ENCODE measurements at regions not wholly inside any gene's neighbourhood (a gene's known extent, or its start where the extent isn't known, plus 50 kb on each side); places are given as distances from the start of the nearest gene placed in this dataset.

- in situ Hi-C loops (cut with HindIII; ENCODE audit: extremely low pct_ligation_motif_present, low pct_unique_long_range_greater_than_20kb) (no loop called here), intact Hi-C loops (cut with micrococcal nuclease; ENCODE audit: unreplicated experiment) (no loop called here)
- no peak overlapping the region for H3K4me2 ChIP-seq (ENCODE audit: low read depth, low read length)
- H3K27me3 ChIP-seq (ENCODE audit: control insufficient read depth in 1 of 2, insufficient read depth in 2 of 2, low read length in 2 of 2) = no peaks in the 10 kb centered on the region
- WGBS (ENCODE audit: low lambda C conversion rate) = 69% methylated on average over 6 of the region's 9 CpGs
- no peak overlapping the region for H3K4me3 ChIP-seq (replicated peaks in 1 of 3; ENCODE audit: insufficient read depth in 1 of 3, low read depth in 2 of 3, low read length in 3 of 3)
- DNase-seq (ENCODE audit: low spot score) (no peak), FAIRE-seq (no peak), ATAC-seq (no peak)
- H3K9me3 ChIP-seq (ENCODE audit: low read length) = no peaks in the 10 kb centered on the region
- no TSS peak for BruUV-seq (replicated peaks)
- no peak overlapping the region for H3K27ac ChIP-seq (ENCODE audit: extremely low read length, insufficient read depth, low read length)
- no peaks in the 10 kb centered on the region for H4K20me1 ChIP-seq (ENCODE audit: insufficient read depth, low read length)
- no peaks in the 10 kb centered on the region for H3K4me1 ChIP-seq (ENCODE audit: insufficient read depth, low read length)
- no peaks in the 10 kb centered on the region for H3K79me2 ChIP-seq (ENCODE audit: insufficient read depth, low read length)
- H3K9ac ChIP-seq (ENCODE audit: insufficient read depth, low read depth, low read length) = no peak overlapping the region
- H3K36me3 ChIP-seq (replicated peaks in 1 of 2; ENCODE audit: control insufficient read depth in 1 of 2, insufficient read depth in 2 of 2, low read length in 2 of 2) = no peaks in the 10 kb centered on the region
- POLR2A ChIA-PET = no interaction called here
- H2AFZ ChIP-seq (ENCODE audit: low read length) = no peak overlapping the region
- CTCF ChIA-PET (ENCODE audit: low intra/inter-chr PET ratio, low total read pairs) = no interaction called here
- TF ChIP-seq FUBP1 (CRISPR knock-in tag; IDR thresholded peaks at IDR 0.05; ENCODE audit: borderline replicate concordance) (no peak), RXRA (CRISPR knock-in tag; IDR thresholded peaks at IDR 0.05) (no peak), ZNF687 (CRISPR knock-in tag; IDR thresholded peaks at IDR 0.05) (no peak), PCBP1 (IDR thresholded peaks at IDR 0.05; ENCODE audit: borderline replicate concordance, low read depth, low read length) (no peak), ZNF337 (CRISPR knock-in tag; IDR thresholded peaks at IDR 0.05; ENCODE audit: borderline replicate concordance, low read depth) (no peak), SETDB1 (CRISPR knock-in tag; IDR thresholded peaks at IDR 0.05; ENCODE audit: borderline replicate concordance) (no peak), MYC (CRISPR knock-in tag; IDR thresholded peaks at IDR 0.05; ENCODE audit: borderline replicate concordance) (no peak), NR2F1 (CRISPR knock-in tag; IDR thresholded peaks at IDR 0.05) (no peak), PLSCR1 (CRISPR knock-in tag; IDR thresholded peaks at IDR 0.05; ENCODE audit: borderline replicate concordance) (no peak)
Observed at GRCh38 chr18:14943486-14943885, 195.5 kb downstream of the ANKRD30B start.
